HepG2 (cell line): ENCODE measurements at regions not wholly inside any gene's neighbourhood (a gene's known extent, or its start where the extent isn't known, plus 50 kb on each side); places are given as distances from the start of the nearest gene placed in this dataset.

ENCODE experiments used
- ATF1 ChIP-seq: IDR thresholded peaks from 2 replicates; pipeline ENCODE4 v1.6.1; 2016; ENCODE audit warnings: mild to moderate bottlenecking, control low read depth
- FOSL2 ChIP-seq: sonication (generic); formaldehyde crosslinking; IDR thresholded peaks from 2 replicates; pipeline ENCODE4 v1.4.0; 2020; ENCODE audit warnings: missing genetic modification reagents
- FOXP4 ChIP-seq: sonication (generic); formaldehyde crosslinking; IDR thresholded peaks from 2 replicates; pipeline ENCODE4 v1.4.0; 2020; ENCODE audit warnings: missing genetic modification reagents
- GATAD2A ChIP-seq: IDR thresholded peaks from 2 replicates; pipeline ENCODE4 v1.6.1; 2016
- GZF1 ChIP-seq: sonication (generic); formaldehyde crosslinking; IDR thresholded peaks from 2 replicates; pipeline ENCODE4 v1.5.1; 2020; ENCODE audit warnings: mild to moderate bottlenecking, missing genetic modification reagents
- JUNB ChIP-seq: sonication (generic); formaldehyde crosslinking; IDR thresholded peaks from 2 replicates; pipeline ENCODE4 v1.8.0; 2022; ENCODE audit warnings: missing genetic modification reagents, mild to moderate bottlenecking, borderline replicate concordance
- KDM6A ChIP-seq: IDR thresholded peaks from 2 replicates; pipeline ENCODE4 v1.6.1; 2016; ENCODE audit warnings: low read depth
- NFKB2 ChIP-seq: sonication (generic); formaldehyde crosslinking; IDR thresholded peaks from 2 replicates; pipeline ENCODE4 v1.4.0; 2020; ENCODE audit warnings: missing genetic modification reagents, borderline replicate concordance
- RBFOX2 ChIP-seq: fragments of 200-400 bp; formaldehyde crosslinking; IDR thresholded peaks from 2 replicates; pipeline ENCODE4 v1.6.1; 2017; ENCODE audit warnings: low read depth, mild to moderate bottlenecking, low read length
- TOE1 ChIP-seq: sonication (generic); formaldehyde crosslinking; IDR thresholded peaks from 2 replicates; pipeline ENCODE4 v1.4.0; 2020; ENCODE audit warnings: mild to moderate bottlenecking, missing genetic modification reagents
- ZBTB33 ChIP-seq: sonication (generic); formaldehyde crosslinking; IDR thresholded peaks from 2 replicates; pipeline ENCODE4 v1.4.0; 2020; ENCODE audit warnings: missing genetic modification reagents
- ZBTB38 ChIP-seq: sonication (generic); formaldehyde crosslinking; IDR thresholded peaks from 2 replicates; pipeline ENCODE4 v1.5.1; 2020; ENCODE audit warnings: mild to moderate bottlenecking, missing genetic modification reagents
- ZFP62 ChIP-seq: sonication (generic); formaldehyde crosslinking; IDR thresholded peaks from 2 replicates; pipeline ENCODE4 v1.4.0; 2020; ENCODE audit warnings: missing genetic modification reagents
- ZFY ChIP-seq: sonication (generic); formaldehyde crosslinking; IDR thresholded peaks from 2 replicates; pipeline ENCODE4 v1.4.0; 2020; ENCODE audit warnings: missing genetic modification reagents
- ZNF543 ChIP-seq: sonication (generic); formaldehyde crosslinking; IDR thresholded peaks from 2 replicates; pipeline ENCODE4 v1.4.0; 2020; ENCODE audit warnings: mild to moderate bottlenecking, missing genetic modification reagents
- ZNF670 ChIP-seq: sonication (generic); formaldehyde crosslinking; IDR thresholded peaks from 2 replicates; pipeline ENCODE4 v1.8.0; 2022; ENCODE audit warnings: mild to moderate bottlenecking, missing genetic modification reagents, borderline replicate concordance
- ZNF672 ChIP-seq: sonication (generic); formaldehyde crosslinking; IDR thresholded peaks from 2 replicates; pipeline ENCODE4 v1.8.1; 2022; ENCODE audit warnings: missing genetic modification reagents
- TF ChIP-seq, protein P1 (sequence below): sonication (generic); formaldehyde crosslinking; IDR thresholded peaks from 2 replicates; pipeline ENCODE4 v1.5.0; 2020; ENCODE audit warnings: mild to moderate bottlenecking, missing genetic modification reagents, moderate library complexity

GRCh38 chr6:167236239-167236571 lies 54.9 kb upstream of the UNC93A start (continued):
- TF ChIP-seq FOXP4 (CRISPR knock-in tag) (no peak), NFKB2 (CRISPR knock-in tag) (no peak), ZNF670 (CRISPR knock-in tag) (no peak), ATF1 (CRISPR knock-in tag) (no peak), ZBTB33 (CRISPR knock-in tag) (peak; percentile 83), ZBTB38 (CRISPR knock-in tag) (0 out of 2 replicates have a peak, but pooled peaks have one; percentile 15), FOSL2 (CRISPR knock-in tag) (no peak), RBFOX2 (0 out of 2 replicates have a peak, but pooled peaks have one; percentile 27), ZFY (CRISPR knock-in tag) (no peak), GZF1 (CRISPR knock-in tag) (no peak), ZNF543 (CRISPR knock-in tag) (no peak), ZFP62 (CRISPR knock-in tag) (no peak), ZNF672 (CRISPR knock-in tag) (no peak), JUNB (CRISPR knock-in tag) (no peak), GATAD2A (no peak), KDM6A (no peak), TOE1 (no peak)
- TF ChIP-seq, protein P1, sequence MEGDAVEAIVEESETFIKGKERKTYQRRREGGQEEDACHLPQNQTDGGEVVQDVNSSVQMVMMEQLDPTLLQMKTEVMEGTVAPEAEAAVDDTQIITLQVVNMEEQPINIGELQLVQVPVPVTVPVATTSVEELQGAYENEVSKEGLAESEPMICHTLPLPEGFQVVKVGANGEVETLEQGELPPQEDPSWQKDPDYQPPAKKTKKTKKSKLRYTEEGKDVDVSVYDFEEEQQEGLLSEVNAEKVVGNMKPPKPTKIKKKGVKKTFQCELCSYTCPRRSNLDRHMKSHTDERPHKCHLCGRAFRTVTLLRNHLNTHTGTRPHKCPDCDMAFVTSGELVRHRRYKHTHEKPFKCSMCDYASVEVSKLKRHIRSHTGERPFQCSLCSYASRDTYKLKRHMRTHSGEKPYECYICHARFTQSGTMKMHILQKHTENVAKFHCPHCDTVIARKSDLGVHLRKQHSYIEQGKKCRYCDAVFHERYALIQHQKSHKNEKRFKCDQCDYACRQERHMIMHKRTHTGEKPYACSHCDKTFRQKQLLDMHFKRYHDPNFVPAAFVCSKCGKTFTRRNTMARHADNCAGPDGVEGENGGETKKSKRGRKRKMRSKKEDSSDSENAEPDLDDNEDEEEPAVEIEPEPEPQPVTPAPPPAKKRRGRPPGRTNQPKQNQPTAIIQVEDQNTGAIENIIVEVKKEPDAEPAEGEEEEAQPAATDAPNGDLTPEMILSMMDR (CRISPR knock-in tag) = peak; percentile 13; the same call in 1 of the 2 replicates
